Amniotic stem cell (primary cell): ENCODE measurements at regions not wholly inside any gene's neighbourhood (a gene's known extent, or its start where the extent isn't known, plus 50 kb on each side); places are given as distances from the start of the nearest gene placed in this dataset.

Source experiments
- DNase-seq: peaks from one replicate; lab custom pipeline; 2025; lab: John Stamatoyannopoulos, UW

GRCh38 chr20:52921340-52921739 is 50.8 kb upstream of the TSHZ2 start:
- DNase-seq, result no peak

- no peak for DNase-seq
These were observed 53.8 kb upstream of the TSHZ2 start for GRCh38 chr20:52918311-52918710.

- no peak for DNase-seq
These were observed 56.6 kb upstream of the TSHZ2 start for GRCh38 chr20:52915564-52915963.

- no peak for DNase-seq
These were observed 57.3 kb upstream of the TSHZ2 start for GRCh38 chr20:52914870-52915269.

GRCh38 chr20:52913650-52914387 is 58.3 kb upstream of the TSHZ2 start:
- no peak for DNase-seq

GRCh38 chr20:52905241-52905994 is 66.7 kb upstream of the TSHZ2 start:
- no peak for DNase-seq

GRCh38 chr20:52904837-52905236 is 67.3 kb upstream of the TSHZ2 start:
- DNase-seq, result no peak

- DNase-seq, result no peak
These were observed 73.0 kb upstream of the TSHZ2 start for GRCh38 chr20:52899041-52899608.

GRCh38 chr20:52896348-52896747 is 75.8 kb upstream of the TSHZ2 start:
- no peak for DNase-seq

- DNase-seq, result no peak
These were observed 76.5 kb upstream of the TSHZ2 start for GRCh38 chr20:52895701-52896100.

- no peak for DNase-seq
These were observed 76.9 kb upstream of the TSHZ2 start for GRCh38 chr20:52895235-52895634.

- no peak for DNase-seq
These were observed 78.7 kb upstream of the TSHZ2 start for GRCh38 chr20:52893498-52893897.

- no peak for DNase-seq
These were observed 80.1 kb upstream of the TSHZ2 start for GRCh38 chr20:52892023-52892422.

GRCh38 chr20:52890130-52890529 is 82.0 kb upstream of the TSHZ2 start:
- no peak for DNase-seq

GRCh38 chr20:52889225-52889624 is 82.9 kb upstream of the TSHZ2 start:
- no peak for DNase-seq

- DNase-seq, result no peak
These were observed 84.1 kb upstream of the TSHZ2 start for GRCh38 chr20:52888096-52888495.

GRCh38 chr20:52880997-52881396 is 91.2 kb upstream of the TSHZ2 start:
- DNase-seq, result no peak

- DNase-seq, result no peak
These were observed 91.9 kb upstream of the TSHZ2 start for GRCh38 chr20:52880259-52880658.

- no peak for DNase-seq
These were observed 97.9 kb upstream of the TSHZ2 start for GRCh38 chr20:52874241-52874640.

GRCh38 chr20:52869698-52870501 is 102.3 kb upstream of the TSHZ2 start:
- DNase-seq, result no peak

GRCh38 chr20:52869276-52869675 is 102.9 kb upstream of the TSHZ2 start:
- no peak for DNase-seq

GRCh38 chr20:52867305-52867704 is 104.9 kb upstream of the TSHZ2 start:
- DNase-seq, result no peak
